ENCODE measurements at regions not wholly inside any gene's neighbourhood (a gene's known extent, or its start where the extent isn't known, plus 50 kb on each side); places are given as distances from the start of the nearest gene placed in this dataset.
"Not testable (repeated sequence)": the region's sequence is repeated elsewhere in the genome, so short reads cannot be mapped to it uniquely, and the experiment has no call there.

- no peaks in the 10 kb centered on the region for H3K9me3 ChIP-seq
- TF ChIP-seq CTCF (IDR thresholded peaks at IDR 0.05): no peak
- H3K4me3 ChIP-seq: no peak overlapping the region
- H3K27me3 ChIP-seq: no peaks in the 10 kb centered on the region
- intact Hi-C loops (cut with DNase I): no loop called here
- no peaks in the 10 kb centered on the region for H3K36me3 ChIP-seq
- ATAC-seq (no peak), DNase-seq (no peak)
- no peak overlapping the region for H3K27ac ChIP-seq
- no peaks in the 10 kb centered on the region for H3K4me1 ChIP-seq
These were observed 518.9 kb upstream of the SGCD start for GRCh38 chr5:155807884-155808576.

- Histone ChIP-seq H3K9me3 (no peaks in the 10 kb centered on the region), H3K27ac (no peak overlapping the region), H3K36me3 (no peaks in the 10 kb centered on the region), H3K4me1 (no peaks in the 10 kb centered on the region), H3K4me3 (no peak overlapping the region), H3K27me3 (no peaks in the 10 kb centered on the region)
- intact Hi-C loops (cut with DNase I): no loop called here
- no peak for DNase-seq
- TF ChIP-seq CTCF (IDR thresholded peaks at IDR 0.05): no peak
- no peak for ATAC-seq
These were observed 511.7 kb upstream of the SGCD start for GRCh38 chr5:155815248-155815647.

GRCh38 chr5:155822177-155822576 lies 504.8 kb upstream of the SGCD start:
- Histone ChIP-seq H3K36me3 (no peaks in the 10 kb centered on the region), H3K4me3 (no peak overlapping the region), H3K9me3 (no peaks in the 10 kb centered on the region), H3K27me3 (no peaks in the 10 kb centered on the region), H3K27ac (no peak overlapping the region), H3K4me1 (no peaks in the 10 kb centered on the region)
- intact Hi-C loops (cut with DNase I): no loop called here
- ATAC-seq (no peak), DNase-seq (no peak)
- TF ChIP-seq CTCF (IDR thresholded peaks at IDR 0.05): no peak

GRCh38 chr5:155826611-155827507 lies 500.1 kb upstream of the SGCD start:
- no peaks in the 10 kb centered on the region for H3K27me3 ChIP-seq
- DNase-seq: no peak
- intact Hi-C loops (cut with DNase I): no loop called here
- no peaks in the 10 kb centered on the region for H3K9me3 ChIP-seq
- H3K4me3 ChIP-seq: no peak overlapping the region
- H3K4me1 ChIP-seq: no peaks in the 10 kb centered on the region
- TF ChIP-seq CTCF (IDR thresholded peaks at IDR 0.05): no peak
- H3K36me3 ChIP-seq: no peaks in the 10 kb centered on the region
- no peak for ATAC-seq
- H3K27ac ChIP-seq: no peak overlapping the region

GRCh38 chr5:155827508-155827815 lies 499.5 kb upstream of the SGCD start:
- ATAC-seq; H3K27ac ChIP-seq; H3K27me3 ChIP-seq; H3K4me3 ChIP-seq; intact Hi-C loops (cut with DNase I); H3K4me1 ChIP-seq; H3K9me3 ChIP-seq; H3K36me3 ChIP-seq; DNase-seq: not testable (repeated sequence)

GRCh38 chr5:155827949-155828348 lies 499.0 kb upstream of the SGCD start:
- Histone ChIP-seq H3K36me3 (no peaks in the 10 kb centered on the region), H3K4me3 (no peak overlapping the region), H3K4me1 (no peaks in the 10 kb centered on the region), H3K27ac (no peak overlapping the region), H3K27me3 (no peaks in the 10 kb centered on the region), H3K9me3 (no peaks in the 10 kb centered on the region)
- TF ChIP-seq CTCF (IDR thresholded peaks at IDR 0.05): no peak
- ATAC-seq: no peak
- DNase-seq: no peak
- intact Hi-C loops (cut with DNase I): no loop called here
